ENCODE measurements at regions not wholly inside any gene's neighbourhood (a gene's known extent, or its start where the extent isn't known, plus 50 kb on each side); places are given as distances from the start of the nearest gene placed in this dataset.

DNA sequence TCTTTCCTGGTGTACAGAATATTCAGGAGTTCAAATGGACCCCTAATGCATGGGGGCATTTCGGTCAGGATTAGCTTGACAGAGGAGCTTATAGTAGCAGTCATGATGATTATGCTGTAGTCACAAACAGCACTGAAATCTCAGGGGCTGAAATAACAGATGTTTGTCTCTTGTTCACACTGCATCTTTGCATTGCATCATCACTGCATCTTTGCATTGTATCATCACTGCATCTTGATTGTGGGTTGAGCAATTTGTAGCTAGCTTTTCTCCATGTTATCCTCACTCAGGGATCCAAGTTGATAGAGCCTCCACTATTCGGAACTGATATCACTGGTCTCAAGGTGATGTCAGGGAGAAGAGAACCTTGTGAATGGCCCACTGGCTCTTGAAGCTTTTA is 160.9 kb downstream of the GATB start:
- intact Hi-C loops (cut with micrococcal nuclease), result loop anchor here (5.0 kb wide), 1 partner anchor 363 kb away; no protein-coding TSS in a partner anchor
- DNase-seq, result peak; percentile 3
- no peak overlapping the region for H2AK5ac ChIP-seq (ENCODE audit: low read depth, low read length)

More for the DNA sequence above, 160.9 kb downstream of the GATB start:
- Histone ChIP-seq H3K4me3 (ENCODE audit: insufficient read depth, low read depth, low read length) (no peak overlapping the region), H2BK15ac (ENCODE audit: low read depth, low read length) (no peak overlapping the region), H3K27me3 (ENCODE audit: control insufficient read depth, insufficient read depth, low read length) (no peaks in the 10 kb centered on the region; the same call in 1 of the 2 replicates), H4K5ac (ENCODE audit: low read depth, low read length) (no peak overlapping the region), H3K4me2 (ENCODE audit: low read depth, low read length) (no peak overlapping the region), H2BK20ac (ENCODE audit: low read depth, low read length) (no peak overlapping the region), H2AFZ (replicated peaks; ENCODE audit: low read length, poor library complexity) (no peak overlapping the region), H2AK9ac (replicated peaks; ENCODE audit: low read depth, low read length, poor library complexity) (no peak overlapping the region), H3K23ac (ENCODE audit: low read depth, low read length) (peak overlapping the region; percentile 53; the same call in 1 of the 2 replicates), H2BK5ac (ENCODE audit: low read depth, low read length, poor library complexity, severe bottlenecking) (no peak overlapping the region), H3K9me1 (ENCODE audit: insufficient read depth, low read length) (no peaks in the 10 kb centered on the region; the same call in 1 of the 2 replicates), H3K14ac (replicated peaks; ENCODE audit: low read depth, low read length) (0 out of 2 replicates have a peak overlapping the region, but pooled peaks have one; percentile 37), H3K36me3 (ENCODE audit: control insufficient read depth, insufficient read depth, low read length) (no peaks in the 10 kb centered on the region), H3K4me1 (ENCODE audit: control insufficient read depth, insufficient read depth, low read length) (peaks cover 3% of the 10 kb centered on the region; the same call in 1 of the 2 replicates), H3K79me1 (ENCODE audit: low read depth in 1 of 2, low read length in 2 of 2) (no peaks in the 10 kb centered on the region), H4K8ac (ENCODE audit: low read depth in 2 of 2, low read length in 2 of 2) (no peak overlapping the region), H3K9me3 (ENCODE audit: control insufficient read depth, insufficient read depth, low read length) (no peaks in the 10 kb centered on the region), H4K20me1 (ENCODE audit: insufficient read depth, low read length) (no peaks in the 10 kb centered on the region), H3K18ac (ENCODE audit: low read depth, low read length) (no peak overlapping the region), H3K9ac (ENCODE audit: low read depth, low read length) (no peak overlapping the region), H3K4ac (ENCODE audit: low read depth, low read length) (no peak overlapping the region), H4K91ac (ENCODE audit: insufficient read depth, low read depth, low read length) (no peak overlapping the region), H3K27ac (ENCODE audit: insufficient read depth, low read length) (no peak overlapping the region), H2BK120ac (ENCODE audit: low read depth, low read length) (no peak overlapping the region), H3K56ac (ENCODE audit: extremely low read depth, insufficient read depth, low read length) (no peak overlapping the region)
- POLR2A ChIA-PET (ENCODE audit: unreplicated experiment), result no interaction called here
- TF ChIP-seq CEBPB (IDR thresholded peaks at IDR 0.05; ENCODE audit: low read depth, low read length) (peak; percentile 87), FOS (IDR thresholded peaks at IDR 0.05; ENCODE audit: low read depth, low read length) (no peak), NFE2L2 (IDR thresholded peaks at IDR 0.05; ENCODE audit: low read depth, low read length) (no peak)
- dilution Hi-C loops (cut with HindIII; ENCODE audit: low sequenced_read_pairs, unreplicated experiment), result no loop called here
- no TSS peak for BruUV-seq (replicated peaks)
- ATAC-seq (ENCODE audit: low read depth), result no peak
- CTCF ChIA-PET, result no interaction called here
- in situ Hi-C loops (cut with MboI; ENCODE audit: low sequenced_read_pairs), result loop anchor here (10.0 to 25.0 kb wide), 2 partner anchors 235 to 488 kb away; no protein-coding TSS in a partner anchor
- WGBS, 2 experiments (ENCODE audit: extremely low coverage in 2 of 2, insufficient read length in 1 of 2), result no CpG with 5 or more reads among the region's 2 CpGs

Data from IMR-90 (cell line).